ENCODE measurements at regions not wholly inside any gene's neighbourhood (a gene's known extent, or its start where the extent isn't known, plus 50 kb on each side); places are given as distances from the start of the nearest gene placed in this dataset.

DNA sequence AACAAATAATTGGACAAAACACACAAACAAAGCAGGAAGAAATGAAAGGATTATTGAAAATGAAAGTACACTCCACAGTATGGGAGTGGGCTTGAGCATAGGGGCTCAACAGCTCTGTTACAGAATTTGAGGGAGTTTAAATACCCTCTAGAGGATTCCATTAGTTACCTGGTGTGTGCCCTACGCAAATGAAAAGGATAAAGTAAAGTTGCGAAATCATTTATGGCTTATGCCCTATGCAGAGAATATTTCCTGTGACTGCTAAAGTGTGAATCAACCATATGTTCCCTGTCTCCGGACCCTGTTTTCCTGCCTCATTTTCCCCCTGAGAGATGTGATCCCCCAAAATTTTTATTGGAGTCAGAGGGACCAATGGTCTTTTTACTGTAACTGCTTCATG is 634.6 kb upstream of the CNTNAP2 start:
- TF ChIP-seq, protein P1, sequence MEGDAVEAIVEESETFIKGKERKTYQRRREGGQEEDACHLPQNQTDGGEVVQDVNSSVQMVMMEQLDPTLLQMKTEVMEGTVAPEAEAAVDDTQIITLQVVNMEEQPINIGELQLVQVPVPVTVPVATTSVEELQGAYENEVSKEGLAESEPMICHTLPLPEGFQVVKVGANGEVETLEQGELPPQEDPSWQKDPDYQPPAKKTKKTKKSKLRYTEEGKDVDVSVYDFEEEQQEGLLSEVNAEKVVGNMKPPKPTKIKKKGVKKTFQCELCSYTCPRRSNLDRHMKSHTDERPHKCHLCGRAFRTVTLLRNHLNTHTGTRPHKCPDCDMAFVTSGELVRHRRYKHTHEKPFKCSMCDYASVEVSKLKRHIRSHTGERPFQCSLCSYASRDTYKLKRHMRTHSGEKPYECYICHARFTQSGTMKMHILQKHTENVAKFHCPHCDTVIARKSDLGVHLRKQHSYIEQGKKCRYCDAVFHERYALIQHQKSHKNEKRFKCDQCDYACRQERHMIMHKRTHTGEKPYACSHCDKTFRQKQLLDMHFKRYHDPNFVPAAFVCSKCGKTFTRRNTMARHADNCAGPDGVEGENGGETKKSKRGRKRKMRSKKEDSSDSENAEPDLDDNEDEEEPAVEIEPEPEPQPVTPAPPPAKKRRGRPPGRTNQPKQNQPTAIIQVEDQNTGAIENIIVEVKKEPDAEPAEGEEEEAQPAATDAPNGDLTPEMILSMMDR (IDR thresholded peaks at IDR 0.05; ENCODE audit: poor library complexity) = no peak
- no peak for TF ChIP-seq EZH2 (IDR thresholded peaks at IDR 0.05; ENCODE audit: borderline replicate concordance)
- no peak for TF ChIP-seq EZH2phosphoT487 (IDR thresholded peaks at IDR 0.05; ENCODE audit: low read depth, severe bottlenecking, unreplicated experiment)
